Activated naive CD4-positive, alpha-beta T cell treated with anti-CD3 and anti-CD28 coated beads, Interleukin-2, amount 50 U/mL, for 72 hours (primary cell): ENCODE measurements at regions not wholly inside any gene's neighbourhood (a gene's known extent, or its start where the extent isn't known, plus 50 kb on each side); places are given as distances from the start of the nearest gene placed in this dataset.

Source experiments
- ATAC-seq, 2 donors: fragments of 150-1000 bp; cut with Tn5 transposase; 2 replicates each; pipeline ENCODE4 v1.10.0; 2021; ENCODE audit warnings: mild to moderate bottlenecking in 2 of 2, moderate library complexity in 2 of 2
- DNase-seq, 2 donors: peaks; one replicate each; pipeline ENCODE4 v3.0.0; 2021 to 2022; ENCODE audit warnings: low spot score in 2 of 2
- H3K27ac Mint-ChIP-seq, 2 donors: one replicate each; pipeline ENCODE4 v1.8.0; 2022; ENCODE audit warnings: mild to moderate bottlenecking in 2 of 2, mixed read lengths in 2 of 2
- H3K36me3 Mint-ChIP-seq, 2 donors: one replicate each; pipeline ENCODE4 v1.8.0; 2022; ENCODE audit warnings: mixed read lengths in 2 of 2
- H3K9me3 Mint-ChIP-seq, 2 donors: one replicate each; pipeline ENCODE4 v1.8.0; 2022; ENCODE audit warnings: mixed read lengths in 2 of 2

GRCh38 chr14:71815110-71815509 lies 117.1 kb upstream of the RGS6 start:
- Mint-ChIP-seq H3K9me3 (no peaks in the 10 kb centered on the region), H3K36me3 (no peaks in the 10 kb centered on the region), H3K27ac (peak overlapping the region in 1 of 2 donors; percentile 22)
- ATAC-seq: no peak
- DNase-seq: no peak

GRCh38 chr14:71824816-71825215 lies 107.4 kb upstream of the RGS6 start:
- no peak for ATAC-seq
- DNase-seq: no peak
- Mint-ChIP-seq H3K36me3 (no peaks in the 10 kb centered on the region), H3K9me3 (no peaks in the 10 kb centered on the region), H3K27ac (no peak overlapping the region)

- peak overlapping the region in 1 of 2 donors; percentile 0 for H3K27ac Mint-ChIP-seq
- H3K36me3 Mint-ChIP-seq: peaks cover 0 to 5% of the 10 kb centered on the region in 2 donors
- DNase-seq (no peak), ATAC-seq (no peak)
- peaks cover 4 to 7% of the 10 kb centered on the region in 2 donors for H3K9me3 Mint-ChIP-seq
These were observed 98.8 kb upstream of the RGS6 start for GRCh38 chr14:71833476-71833875.

DNA sequence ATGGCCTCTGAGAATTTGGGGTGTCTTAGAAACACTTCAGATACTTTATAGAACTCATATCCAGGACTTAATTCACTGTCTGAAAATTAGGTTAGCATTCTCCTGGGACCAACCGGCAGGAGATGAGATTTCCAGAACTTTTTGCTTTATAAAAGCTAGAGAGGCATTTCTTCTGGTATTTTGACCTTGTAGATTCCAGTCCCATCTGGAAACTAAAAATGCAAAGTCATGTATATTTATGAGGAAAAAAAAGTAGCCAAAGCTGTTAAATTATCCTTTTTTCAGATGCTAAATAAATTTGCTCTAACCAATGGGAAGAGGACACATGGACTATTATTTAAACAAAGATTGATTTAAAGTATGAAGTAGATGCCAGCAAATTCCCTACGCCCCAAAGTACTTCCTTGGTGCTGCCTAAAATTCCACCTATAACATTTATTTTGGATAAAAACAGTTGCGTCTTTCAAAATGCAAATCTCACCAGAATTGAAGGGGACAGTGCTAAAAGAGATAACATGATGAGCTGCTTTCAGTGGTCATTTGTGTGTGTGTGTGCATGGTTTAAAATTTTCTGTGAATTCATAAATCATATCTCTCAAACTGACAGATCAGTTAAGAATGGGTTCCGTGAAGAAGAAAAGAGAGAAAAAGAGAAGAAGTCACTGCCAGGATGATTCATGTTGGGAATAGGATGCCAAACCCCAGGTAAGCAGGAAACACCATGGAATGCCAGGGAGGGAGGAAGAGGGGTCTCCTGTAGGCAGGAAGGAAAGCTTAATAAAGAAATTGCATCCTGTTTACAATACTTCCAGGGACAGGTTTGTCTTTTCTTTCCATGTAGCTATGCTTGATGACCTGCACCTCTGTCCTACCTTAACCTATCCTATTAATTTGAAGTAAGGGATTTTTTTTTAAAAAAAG lies 97.7 kb upstream of the RGS6 start:
- no peak overlapping the region for H3K27ac Mint-ChIP-seq
- peaks cover 4 to 7% of the 10 kb centered on the region in 2 donors for H3K9me3 Mint-ChIP-seq
- DNase-seq (no peak), ATAC-seq (no peak)
- peaks cover 0 to 5% of the 10 kb centered on the region in 2 donors for H3K36me3 Mint-ChIP-seq

DNA sequence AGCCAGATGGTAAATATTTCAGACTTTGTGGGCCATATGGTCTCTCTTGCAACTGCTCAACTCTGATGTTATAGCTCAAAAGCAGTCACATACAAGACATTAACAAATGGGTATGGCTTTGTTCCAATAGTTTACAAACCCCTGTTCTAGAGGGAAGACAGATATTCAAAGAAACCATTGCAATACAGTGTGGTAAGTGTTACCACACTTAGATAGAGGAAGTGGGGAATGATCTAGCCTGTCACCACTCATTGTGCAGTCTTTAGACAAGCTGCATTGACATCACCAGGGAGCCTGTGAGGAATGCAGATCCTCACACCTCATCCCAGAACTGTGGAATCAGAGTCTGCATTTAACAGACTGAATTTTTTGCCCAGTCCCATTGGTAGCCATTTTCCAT lies 80.0 kb upstream of the RGS6 start:
- ATAC-seq (no peak), DNase-seq (no peak)
- no peak overlapping the region for H3K27ac Mint-ChIP-seq
- peaks cover 11 to 15% of the 10 kb centered on the region in 2 donors for H3K9me3 Mint-ChIP-seq
- H3K36me3 Mint-ChIP-seq: peaks cover 6 to 16% of the 10 kb centered on the region in 2 donors

DNA sequence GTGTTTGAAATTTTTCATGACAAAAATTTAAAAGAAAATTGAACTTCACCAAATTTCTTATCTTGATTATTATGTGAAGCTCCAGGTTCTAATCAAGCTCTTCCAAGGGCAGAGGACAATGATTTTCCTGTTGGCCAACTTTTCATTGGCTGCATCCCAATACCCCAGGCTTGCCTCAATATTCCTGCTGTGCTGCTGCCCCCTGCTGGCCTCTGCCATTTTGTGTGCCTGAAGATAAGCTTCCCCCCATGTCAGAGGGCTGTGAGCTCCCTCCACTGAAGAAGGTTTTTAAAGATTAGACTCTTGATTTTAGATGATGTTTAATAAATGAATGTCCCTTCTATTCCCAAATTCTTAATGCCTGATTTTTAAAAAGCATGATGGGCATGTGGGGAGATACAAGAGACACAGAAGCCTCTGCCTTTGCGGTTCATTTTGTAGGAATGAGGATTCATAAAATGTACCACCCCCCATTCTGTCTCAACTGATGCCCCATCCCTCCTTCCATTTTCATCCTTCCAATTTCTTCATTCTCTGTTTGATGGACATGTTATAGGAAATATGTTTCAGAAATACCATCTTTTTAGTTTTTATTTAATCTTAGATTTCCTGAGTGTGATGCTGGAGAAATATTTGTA lies 76.7 kb upstream of the RGS6 start:
- Mint-ChIP-seq H3K36me3 (peaks cover 6 to 20% of the 10 kb centered on the region in 2 donors), H3K27ac (no peak overlapping the region), H3K9me3 (peaks cover 9 to 19% of the 10 kb centered on the region in 2 donors)
- DNase-seq: peak in 1 of 2 donors; percentile 70
- ATAC-seq: no peak

DNA sequence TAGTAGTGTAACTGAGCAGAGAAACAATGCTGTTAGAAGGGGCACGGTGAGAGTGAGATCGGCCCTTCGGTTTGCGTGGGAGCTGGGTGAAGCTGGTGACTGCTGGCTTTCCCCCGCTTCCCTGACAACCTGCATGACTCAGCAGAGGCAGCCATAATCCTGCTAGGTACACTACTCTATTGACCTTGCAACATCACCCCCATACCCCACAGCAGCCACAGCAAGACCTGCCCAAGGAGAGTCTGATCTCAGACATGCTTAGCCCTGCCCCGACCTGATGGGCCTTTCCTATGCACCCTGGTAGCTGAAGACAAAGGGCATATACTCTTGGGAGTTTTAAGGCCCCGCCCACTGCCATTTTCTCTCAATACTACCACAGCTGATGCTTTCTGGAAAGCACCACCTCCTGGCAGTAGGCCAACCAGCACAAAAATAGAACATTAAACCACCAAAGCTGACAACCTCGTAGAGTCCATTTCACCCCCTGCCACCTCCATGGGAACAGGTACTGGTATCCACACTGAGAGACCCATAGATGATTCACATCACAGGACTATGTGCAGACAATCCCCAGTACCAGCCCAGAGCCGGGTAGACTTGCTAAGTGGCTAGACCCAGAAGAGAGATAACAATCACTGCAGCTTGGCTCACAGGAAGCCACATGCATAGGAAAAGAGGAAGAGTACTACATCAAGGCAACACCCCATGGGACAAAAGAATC lies 75.9 kb upstream of the RGS6 start:
- Mint-ChIP-seq H3K36me3 (peaks cover 6 to 20% of the 10 kb centered on the region in 2 donors), H3K9me3 (peaks cover 9 to 20% of the 10 kb centered on the region in 2 donors), H3K27ac (no peak overlapping the region)
- ATAC-seq (no peak), DNase-seq (no peak)

GRCh38 chr14:71863049-71863448 lies 69.2 kb upstream of the RGS6 start:
- DNase-seq (no peak), ATAC-seq (no peak)
- Mint-ChIP-seq H3K27ac (no peak overlapping the region), H3K36me3 (peaks cover 0 to 3% of the 10 kb centered on the region in 2 donors), H3K9me3 (peaks cover 5 to 9% of the 10 kb centered on the region in 2 donors)

DNA sequence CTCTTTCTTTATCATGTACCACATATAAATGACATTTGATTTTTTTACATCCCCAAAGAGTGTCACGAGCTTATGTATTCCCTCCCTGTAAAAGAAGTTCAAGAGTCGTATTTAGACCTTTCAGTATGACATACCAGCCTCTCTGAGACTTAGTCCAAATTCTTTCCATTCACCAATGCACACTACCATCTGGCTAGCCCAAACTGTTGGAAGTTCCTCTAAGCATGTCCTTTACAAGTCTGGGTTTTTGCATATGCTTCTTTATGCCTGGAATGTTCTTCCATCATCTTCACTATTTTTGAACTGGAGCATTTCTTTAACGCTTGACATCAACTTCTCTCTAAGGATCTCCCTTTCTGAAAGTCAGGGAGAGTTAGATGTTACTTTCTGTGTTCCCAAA lies 68.5 kb upstream of the RGS6 start:
- Mint-ChIP-seq H3K9me3 (peaks cover 3 to 6% of the 10 kb centered on the region in 2 donors), H3K27ac (no peak overlapping the region), H3K36me3 (no peaks in the 10 kb centered on the region)
- no peak for DNase-seq
- no peak for ATAC-seq
